Nephron (organoid): ENCODE measurements at regions not wholly inside any gene's neighbourhood (a gene's known extent, or its start where the extent isn't known, plus 50 kb on each side); places are given as distances from the start of the nearest gene placed in this dataset.

Source experiments
- H3K27ac Mint-ChIP-seq, 3 experiments: 2 replicates each; pipeline ENCODE4 v1.8.0; 2020; ENCODE audit warnings: mixed read lengths in 3 of 3, mild to moderate bottlenecking in 2 of 3, moderate library complexity in 1 of 3
- H3K27me3 Mint-ChIP-seq: 2 replicates; pipeline ENCODE4 v1.8.0; 2021; ENCODE audit warnings: low read depth, mild to moderate bottlenecking, moderate library complexity, mixed read lengths
- H3K36me3 Mint-ChIP-seq: 2 replicates; pipeline ENCODE4 v1.8.0; 2020; ENCODE audit warnings: low read depth, mixed read lengths
- H3K4me1 Mint-ChIP-seq: 2 replicates; pipeline ENCODE4 v1.8.0; 2020; ENCODE audit warnings: mixed read lengths
- H3K4me3 Mint-ChIP-seq, 3 experiments: 2 replicates each; pipeline ENCODE4 v1.8.0; 2020; ENCODE audit warnings: mild to moderate bottlenecking in 3 of 3, mixed read lengths in 3 of 3, moderate library complexity in 2 of 3
- H3K9me3 Mint-ChIP-seq: 2 replicates; pipeline ENCODE4 v1.8.0; 2020; ENCODE audit warnings: mixed read lengths
- CTCF ChIP-seq, 3 experiments: fragments of 200-600 bp; sonication (generic); IDR thresholded peaks; one replicate each; pipeline ENCODE4 v1.5.0; 2021; ENCODE audit warnings: antibody characterized with exemption in 3 of 3; ENCODE audit not compliant: unreplicated experiment in 3 of 3

GRCh38 chr3:194952841-194953241, 267.2 kb downstream of the FAM43A start:
- H3K27me3 Mint-ChIP-seq = peaks cover 12% of the 10 kb centered on the region
- no peak overlapping the region for H3K27ac Mint-ChIP-seq
- H3K4me1 Mint-ChIP-seq = peaks cover 8% of the 10 kb centered on the region
- no peak overlapping the region for H3K4me3 Mint-ChIP-seq
- peaks cover 9% of the 10 kb centered on the region for H3K9me3 Mint-ChIP-seq
- H3K36me3 Mint-ChIP-seq = no peaks in the 10 kb centered on the region
- no peak for TF ChIP-seq CTCF (IDR thresholded peaks at IDR 0.05; ENCODE audit: unreplicated experiment in 3 of 3)

GRCh38 chr3:194953291-194953690, 267.6 kb downstream of the FAM43A start:
- H3K27me3 Mint-ChIP-seq = peaks cover 12% of the 10 kb centered on the region
- H3K4me1 Mint-ChIP-seq = peaks cover 9% of the 10 kb centered on the region
- no peak overlapping the region for H3K27ac Mint-ChIP-seq
- H3K9me3 Mint-ChIP-seq = peaks cover 6% of the 10 kb centered on the region
- H3K36me3 Mint-ChIP-seq = no peaks in the 10 kb centered on the region
- no peak for TF ChIP-seq CTCF (IDR thresholded peaks at IDR 0.05; ENCODE audit: unreplicated experiment in 3 of 3)
- H3K4me3 Mint-ChIP-seq = no peak overlapping the region

- no peak for TF ChIP-seq CTCF (IDR thresholded peaks at IDR 0.05; ENCODE audit: unreplicated experiment in 3 of 3)
These were observed 269.9 kb downstream of the FAM43A start for GRCh38 chr3:194955546-194955945.

GRCh38 chr3:194955979-194956696, 270.5 kb downstream of the FAM43A start:
- no peak for TF ChIP-seq CTCF (IDR thresholded peaks at IDR 0.05; ENCODE audit: unreplicated experiment in 3 of 3)
- Mint-ChIP-seq H3K4me3 (no peak overlapping the region), H3K4me1 (peaks cover 13% of the 10 kb centered on the region), H3K27me3 (peaks cover 12% of the 10 kb centered on the region), H3K36me3 (no peaks in the 10 kb centered on the region), H3K9me3 (no peaks in the 10 kb centered on the region), H3K27ac (no peak overlapping the region)

More at GRCh38 chr3:194955546-194955945, 269.9 kb downstream of the FAM43A start:
- Mint-ChIP-seq H3K9me3 (no peaks in the 10 kb centered on the region), H3K36me3 (no peaks in the 10 kb centered on the region), H3K27me3 (peaks cover 12% of the 10 kb centered on the region), H3K4me3 (no peak overlapping the region), H3K4me1 (peaks cover 13% of the 10 kb centered on the region), H3K27ac (no peak overlapping the region)

- no peaks in the 10 kb centered on the region for H3K36me3 Mint-ChIP-seq
- H3K27ac Mint-ChIP-seq = no peak overlapping the region
- no peaks in the 10 kb centered on the region for H3K9me3 Mint-ChIP-seq
- H3K27me3 Mint-ChIP-seq = peaks cover 12% of the 10 kb centered on the region
- TF ChIP-seq CTCF (IDR thresholded peaks at IDR 0.05; ENCODE audit: unreplicated experiment in 3 of 3) = no peak
- no peak overlapping the region for H3K4me3 Mint-ChIP-seq
- peaks cover 13% of the 10 kb centered on the region for H3K4me1 Mint-ChIP-seq
These were observed 271.2 kb downstream of the FAM43A start for GRCh38 chr3:194956697-194957396.
